K562 (cell line): ENCODE measurements at regions not wholly inside any gene's neighbourhood (a gene's known extent, or its start where the extent isn't known, plus 50 kb on each side); places are given as distances from the start of the nearest gene placed in this dataset.

ENCODE experiments used
- ATAC-seq: fragments of 200-7000 bp; cut with Tn5 transposase; 3 replicates; pipeline ENCODE4 v1.9.1; 2020; ENCODE audit warnings: moderate library complexity
- BruUV-seq: library from RNA; stranded (reverse); fragments of 400-500 nt; replicated peaks from 2 replicates; lab custom pipeline; 2021; lab: Mats Ljungman, UMichigan
- CTCF ChIA-PET: fragments of 300-600 bp; formaldehyde crosslinking; extraction: SDS; loops from one replicate; lab custom pipeline; 2021; ENCODE audit warnings: low intra/inter-chr PET ratio; lab: Yijun Ruan, JAX
- POLR2A ChIA-PET: fragments of 300-600, 350-650 bp; sonication (Branson Sonifier 250); formaldehyde crosslinking; extraction: SDS; loops from one replicate; lab custom pipeline; 2021; ENCODE audit warnings: antibody characterized with exemption, inconsistent platforms; lab: Yijun Ruan, JAX
- DNase-seq, 4 experiments: peaks; one replicate each; pipeline versions ENCODE4 v3.0.0 to v3.0.0-alpha.2; 2011 to 2018; ENCODE audit warnings: low spot score in 3 of 4, mixed read lengths in 3 of 4; ENCODE audit errors: extremely low read depth in 1 of 4
- FAIRE-seq: peaks from 2 replicates; lab custom pipeline; 2011; peaks lifted over from hg19 to GRCh38; lab: Jason Lieb, UNC
- H2AFZ ChIP-seq: 2 replicates; pipeline ENCODE4 v1.6.0; 2011; ENCODE audit warnings: low read depth, low read length, control low read depth, inconsistent platforms
- H3K27ac ChIP-seq: fragments of 200-600 bp; 3 replicates; pipeline ENCODE4 v1.8.0; 2011; ENCODE audit warnings: low read depth, mild to moderate bottlenecking, control low read depth, inconsistent platforms, low read length, moderate library complexity, mixed read lengths; ENCODE audit errors: extremely low read depth
- H3K27me3 ChIP-seq, 2 experiments: fragments of 300-600 bp in 1 of 2; 2 replicates in 1 of 2; 3 replicates in 1 of 2; pipeline versions ENCODE4 v1.6.0 to v1.8.0; 2011; ENCODE audit warnings: inconsistent platforms in 2 of 2, low read length in 2 of 2, mild to moderate bottlenecking in 1 of 2, mixed read lengths in 1 of 2, moderate library complexity in 1 of 2; ENCODE audit not compliant: control insufficient read depth in 2 of 2, insufficient read depth in 2 of 2
- H3K36me3 ChIP-seq: fragments of 300-600 bp; 3 replicates; pipeline ENCODE4 v1.8.0; 2011; ENCODE audit warnings: mild to moderate bottlenecking, low read length, inconsistent platforms; ENCODE audit not compliant: control insufficient read depth, insufficient read depth
- H3K4me1 ChIP-seq, 2 experiments: fragments of 200-600 bp in 1 of 2; replicated peaks in 1 of 2; 2 replicates in 1 of 2; 3 replicates in 1 of 2; pipeline versions ENCODE4 v1.5.1 to v1.8.0; 2011; ENCODE audit warnings: inconsistent platforms in 2 of 2, low read length in 2 of 2, mild to moderate bottlenecking in 1 of 2, mixed read lengths in 1 of 2, moderate library complexity in 1 of 2; ENCODE audit not compliant: control insufficient read depth in 2 of 2, insufficient read depth in 2 of 2
- H3K4me2 ChIP-seq: 2 replicates; pipeline ENCODE4 v1.6.1; 2011; ENCODE audit warnings: low read length, control low read depth, inconsistent platforms, mixed read lengths; ENCODE audit not compliant: insufficient read depth
- H3K4me3 ChIP-seq: fragments of 200-600 bp; sonication (generic), shearing (Covaris generic); 2 replicates; pipeline ENCODE4 v1.5.1; 2016; ENCODE audit warnings: control low read depth, inconsistent platforms
- H3K79me2 ChIP-seq: fragments of 200-600 bp; 3 replicates; pipeline ENCODE4 v1.8.0; 2011; ENCODE audit warnings: low read length, inconsistent platforms; ENCODE audit not compliant: control insufficient read depth, insufficient read depth
- H3K9ac ChIP-seq, 2 experiments: 2 replicates each; pipeline versions ENCODE4 v1.6.0 to v1.6.1; 2011; ENCODE audit warnings: low read depth in 2 of 2, low read length in 2 of 2, control low read depth in 1 of 2, inconsistent platforms in 1 of 2, mild to moderate bottlenecking in 1 of 2, mixed read lengths in 1 of 2; ENCODE audit not compliant: insufficient read depth in 1 of 2
- H3K9me1 ChIP-seq: one replicate; pipeline ENCODE4 v1.6.0; 2011; ENCODE audit warnings: inconsistent platforms, mild to moderate bottlenecking, low read length, moderate library complexity; ENCODE audit not compliant: control insufficient read depth, insufficient read depth
- H3K9me3 ChIP-seq: replicated peaks from 2 replicates; pipeline ENCODE4 v1.5.1; 2011; ENCODE audit warnings: low read depth, low read length, inconsistent platforms; ENCODE audit not compliant: control insufficient read depth, insufficient read depth
- H4K20me1 ChIP-seq: replicated peaks from 2 replicates; pipeline ENCODE4 v1.6.1; 2011; ENCODE audit warnings: low read length, inconsistent platforms, mixed read lengths; ENCODE audit not compliant: control insufficient read depth, insufficient read depth
- CREB1 ChIP-seq, 2 experiments: sonication (generic) in 1 of 2; formaldehyde crosslinking in 1 of 2; IDR thresholded peaks; 2 replicates each; pipeline versions ENCODE4 v1.6.1 to v1.8.0; 2012 to 2022; ENCODE audit warnings: inconsistent platforms in 1 of 2, mild to moderate bottlenecking in 1 of 2, missing genetic modification reagents in 1 of 2, moderate library complexity in 1 of 2
- FOXK1 ChIP-seq: sonication (generic); formaldehyde crosslinking; IDR thresholded peaks from 2 replicates; pipeline ENCODE4 v1.8.0; 2022; ENCODE audit warnings: missing genetic modification reagents, mild to moderate bottlenecking, borderline replicate concordance
- MAFK ChIP-seq: IDR thresholded peaks from 2 replicates; pipeline ENCODE4 v1.6.1; 2011; ENCODE audit warnings: low read length, improper control_type of control experiment
- PTBP1 ChIP-seq: fragments of 200-400 bp; formaldehyde crosslinking; IDR thresholded peaks from 2 replicates; pipeline ENCODE4 v1.6.1; 2017; ENCODE audit warnings: low read depth, low read length
- YY1 ChIP-seq, 3 experiments: IDR thresholded peaks; 2 replicates each; pipeline ENCODE4 v1.6.1; 2011; ENCODE audit warnings: low read length in 2 of 3, mild to moderate bottlenecking in 2 of 3, moderate library complexity in 2 of 3, borderline replicate concordance in 1 of 3, control low read depth in 1 of 3, low read depth in 1 of 3; ENCODE audit not compliant: insufficient read depth in 3 of 3, insufficient replicate concordance in 2 of 3, control insufficient read depth in 1 of 3, insufficient read length in 1 of 3; ENCODE audit errors: extremely low read depth in 1 of 3
- in situ Hi-C: fragments of 300-500 bp; cut with MboI; formaldehyde crosslinking; loops from 4 replicates; pipeline ENCODE4 v1.15.0; 2018; ENCODE audit warnings: inconsistent platforms, mixed read lengths
- intact Hi-C: fragments of 100-400 bp; cut with micrococcal nuclease; formaldehyde crosslinking; loops from 2 replicates; pipeline ENCODE4 v1.14.2; 2022
- TF ChIP-seq, protein P1 (sequence below): fragments of 450-650 bp; formaldehyde crosslinking; conservative IDR thresholded peaks from 2 replicates; pipeline ENCODE4 v1.4.0; 2022; ENCODE audit warnings: mild to moderate bottlenecking, missing genetic modification characterization
- TF ChIP-seq, protein P2 (sequence below): sonication (generic); formaldehyde crosslinking; IDR thresholded peaks from 2 replicates; pipeline ENCODE4 v1.8.1; 2023; ENCODE audit warnings: missing genetic modification reagents, mild to moderate bottlenecking, borderline replicate concordance
- TF ChIP-seq, protein P3 (sequence below): fragments of 200-800 bp; sonication (Bioruptor generic); IDR thresholded peaks from 2 replicates; pipeline ENCODE4 v1.6.1; 2017; ENCODE audit warnings: missing genetic modification characterization, missing compliant biosample characterization
- TF ChIP-seq, protein P4 (sequence below), 2 experiments: fragments of 450-650 bp; IDR thresholded peaks; 2 replicates each; pipeline ENCODE4 v1.6.1; 2016
- TF ChIP-seq, protein P5 (sequence below): fragments of 450-650 bp; formaldehyde crosslinking; IDR thresholded peaks from 2 replicates; pipeline ENCODE4 v1.4.0; 2020; ENCODE audit warnings: mild to moderate bottlenecking, mixed read lengths

DNA sequence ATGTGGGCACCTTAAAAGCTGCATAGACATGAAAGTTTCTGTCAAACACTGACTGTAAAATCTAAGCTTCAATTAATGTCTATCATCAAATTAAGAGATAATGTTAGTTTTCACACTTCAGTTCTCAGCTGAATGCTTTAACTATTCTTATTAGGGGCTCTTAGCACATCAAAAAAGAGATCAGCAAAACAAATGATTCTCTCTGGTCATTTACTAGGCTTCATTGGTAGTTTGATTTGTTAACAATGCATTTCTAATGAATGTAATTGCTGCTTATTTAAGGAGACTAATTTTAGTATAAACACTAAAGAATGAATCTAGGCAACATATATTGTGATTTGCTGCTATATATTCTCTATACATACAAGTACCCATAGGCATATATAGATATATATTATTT is 1182.0 kb downstream of the MAT2B start:
- Histone ChIP-seq H3K36me3 (no peaks in the 10 kb centered on the region), H2AFZ (no peak overlapping the region), H3K4me2 (no peak overlapping the region), H3K9me3 (no peaks in the 10 kb centered on the region), H3K9ac (no peak overlapping the region), H3K4me3 (no peak overlapping the region), H3K9me1 (no peaks in the 10 kb centered on the region), H3K79me2 (no peaks in the 10 kb centered on the region), H4K20me1 (no peaks in the 10 kb centered on the region), H3K4me1 (no peaks in the 10 kb centered on the region), H3K27me3 (no peaks in the 10 kb centered on the region), H3K27ac (no peak overlapping the region)
- FAIRE-seq (no peak), DNase-seq (no peak), ATAC-seq (no peak)
- ChIA-PET CTCF (no interaction called here), POLR2A (no interaction called here)
- in situ Hi-C loops (no loop called here), intact Hi-C loops (no loop called here)
- no TSS peak for BruUV-seq
- TF ChIP-seq FOXK1 (CRISPR knock-in tag) = no peak
- TF ChIP-seq MAFK = no peak
- TF ChIP-seq CREB1 (IDR thresholded peaks at IDR 0.05) = no peak
- no peak for TF ChIP-seq CREB1 (CRISPR knock-in tag; IDR thresholded peaks at IDR 0.05)
- TF ChIP-seq YY1 (IDR thresholded peaks at IDR 0.05; ENCODE audit: borderline replicate concordance in 1 of 3, control insufficient read depth in 1 of 3, extremely low read depth in 1 of 3, insufficient read depth in 3 of 3, insufficient read length in 1 of 3, insufficient replicate concordance in 2 of 3, low read depth in 1 of 3, low read length in 2 of 3) = no peak
- TF ChIP-seq, protein P1, sequence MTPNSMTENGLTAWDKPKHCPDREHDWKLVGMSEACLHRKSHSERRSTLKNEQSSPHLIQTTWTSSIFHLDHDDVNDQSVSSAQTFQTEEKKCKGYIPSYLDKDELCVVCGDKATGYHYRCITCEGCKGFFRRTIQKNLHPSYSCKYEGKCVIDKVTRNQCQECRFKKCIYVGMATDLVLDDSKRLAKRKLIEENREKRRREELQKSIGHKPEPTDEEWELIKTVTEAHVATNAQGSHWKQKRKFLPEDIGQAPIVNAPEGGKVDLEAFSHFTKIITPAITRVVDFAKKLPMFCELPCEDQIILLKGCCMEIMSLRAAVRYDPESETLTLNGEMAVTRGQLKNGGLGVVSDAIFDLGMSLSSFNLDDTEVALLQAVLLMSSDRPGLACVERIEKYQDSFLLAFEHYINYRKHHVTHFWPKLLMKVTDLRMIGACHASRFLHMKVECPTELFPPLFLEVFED (CRISPR knock-in tag) = no peak
- no peak for TF ChIP-seq PTBP1
- TF ChIP-seq, protein P2, sequence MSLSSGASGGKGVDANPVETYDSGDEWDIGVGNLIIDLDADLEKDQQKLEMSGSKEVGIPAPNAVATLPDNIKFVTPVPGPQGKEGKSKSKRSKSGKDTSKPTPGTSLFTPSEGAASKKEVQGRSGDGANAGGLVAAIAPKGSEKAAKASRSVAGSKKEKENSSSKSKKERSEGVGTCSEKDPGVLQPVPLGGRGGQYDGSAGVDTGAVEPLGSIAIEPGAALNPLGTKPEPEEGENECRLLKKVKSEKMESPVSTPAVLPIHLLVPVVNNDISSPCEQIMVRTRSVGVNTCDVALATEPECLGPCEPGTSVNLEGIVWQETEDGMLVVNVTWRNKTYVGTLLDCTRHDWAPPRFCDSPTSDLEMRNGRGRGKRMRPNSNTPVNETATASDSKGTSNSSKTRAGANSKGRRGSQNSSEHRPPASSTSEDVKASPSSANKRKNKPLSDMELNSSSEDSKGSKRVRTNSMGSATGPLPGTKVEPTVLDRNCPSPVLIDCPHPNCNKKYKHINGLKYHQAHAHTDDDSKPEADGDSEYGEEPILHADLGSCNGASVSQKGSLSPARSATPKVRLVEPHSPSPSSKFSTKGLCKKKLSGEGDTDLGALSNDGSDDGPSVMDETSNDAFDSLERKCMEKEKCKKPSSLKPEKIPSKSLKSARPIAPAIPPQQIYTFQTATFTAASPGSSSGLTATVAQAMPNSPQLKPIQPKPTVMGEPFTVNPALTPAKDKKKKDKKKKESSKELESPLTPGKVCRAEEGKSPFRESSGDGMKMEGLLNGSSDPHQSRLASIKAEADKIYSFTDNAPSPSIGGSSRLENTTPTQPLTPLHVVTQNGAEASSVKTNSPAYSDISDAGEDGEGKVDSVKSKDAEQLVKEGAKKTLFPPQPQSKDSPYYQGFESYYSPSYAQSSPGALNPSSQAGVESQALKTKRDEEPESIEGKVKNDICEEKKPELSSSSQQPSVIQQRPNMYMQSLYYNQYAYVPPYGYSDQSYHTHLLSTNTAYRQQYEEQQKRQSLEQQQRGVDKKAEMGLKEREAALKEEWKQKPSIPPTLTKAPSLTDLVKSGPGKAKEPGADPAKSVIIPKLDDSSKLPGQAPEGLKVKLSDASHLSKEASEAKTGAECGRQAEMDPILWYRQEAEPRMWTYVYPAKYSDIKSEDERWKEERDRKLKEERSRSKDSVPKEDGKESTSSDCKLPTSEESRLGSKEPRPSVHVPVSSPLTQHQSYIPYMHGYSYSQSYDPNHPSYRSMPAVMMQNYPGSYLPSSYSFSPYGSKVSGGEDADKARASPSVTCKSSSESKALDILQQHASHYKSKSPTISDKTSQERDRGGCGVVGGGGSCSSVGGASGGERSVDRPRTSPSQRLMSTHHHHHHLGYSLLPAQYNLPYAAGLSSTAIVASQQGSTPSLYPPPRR (CRISPR knock-in tag) = no peak
- TF ChIP-seq, protein P3, sequence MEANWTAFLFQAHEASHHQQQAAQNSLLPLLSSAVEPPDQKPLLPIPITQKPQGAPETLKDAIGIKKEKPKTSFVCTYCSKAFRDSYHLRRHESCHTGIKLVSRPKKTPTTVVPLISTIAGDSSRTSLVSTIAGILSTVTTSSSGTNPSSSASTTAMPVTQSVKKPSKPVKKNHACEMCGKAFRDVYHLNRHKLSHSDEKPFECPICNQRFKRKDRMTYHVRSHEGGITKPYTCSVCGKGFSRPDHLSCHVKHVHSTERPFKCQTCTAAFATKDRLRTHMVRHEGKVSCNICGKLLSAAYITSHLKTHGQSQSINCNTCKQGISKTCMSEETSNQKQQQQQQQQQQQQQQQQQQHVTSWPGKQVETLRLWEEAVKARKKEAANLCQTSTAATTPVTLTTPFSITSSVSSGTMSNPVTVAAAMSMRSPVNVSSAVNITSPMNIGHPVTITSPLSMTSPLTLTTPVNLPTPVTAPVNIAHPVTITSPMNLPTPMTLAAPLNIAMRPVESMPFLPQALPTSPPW = no peak
- TF ChIP-seq, protein P4, sequence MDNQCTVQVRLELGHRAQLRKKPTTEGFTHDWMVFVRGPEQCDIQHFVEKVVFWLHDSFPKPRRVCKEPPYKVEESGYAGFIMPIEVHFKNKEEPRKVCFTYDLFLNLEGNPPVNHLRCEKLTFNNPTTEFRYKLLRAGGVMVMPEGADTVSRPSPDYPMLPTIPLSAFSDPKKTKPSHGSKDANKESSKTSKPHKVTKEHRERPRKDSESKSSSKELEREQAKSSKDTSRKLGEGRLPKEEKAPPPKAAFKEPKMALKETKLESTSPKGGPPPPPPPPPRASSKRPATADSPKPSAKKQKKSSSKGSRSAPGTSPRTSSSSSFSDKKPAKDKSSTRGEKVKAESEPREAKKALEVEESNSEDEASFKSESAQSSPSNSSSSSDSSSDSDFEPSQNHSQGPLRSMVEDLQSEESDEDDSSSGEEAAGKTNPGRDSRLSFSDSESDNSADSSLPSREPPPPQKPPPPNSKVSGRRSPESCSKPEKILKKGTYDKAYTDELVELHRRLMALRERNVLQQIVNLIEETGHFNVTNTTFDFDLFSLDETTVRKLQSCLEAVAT (IDR thresholded peaks at IDR 0.05) = no peak
- TF ChIP-seq, protein P5, sequence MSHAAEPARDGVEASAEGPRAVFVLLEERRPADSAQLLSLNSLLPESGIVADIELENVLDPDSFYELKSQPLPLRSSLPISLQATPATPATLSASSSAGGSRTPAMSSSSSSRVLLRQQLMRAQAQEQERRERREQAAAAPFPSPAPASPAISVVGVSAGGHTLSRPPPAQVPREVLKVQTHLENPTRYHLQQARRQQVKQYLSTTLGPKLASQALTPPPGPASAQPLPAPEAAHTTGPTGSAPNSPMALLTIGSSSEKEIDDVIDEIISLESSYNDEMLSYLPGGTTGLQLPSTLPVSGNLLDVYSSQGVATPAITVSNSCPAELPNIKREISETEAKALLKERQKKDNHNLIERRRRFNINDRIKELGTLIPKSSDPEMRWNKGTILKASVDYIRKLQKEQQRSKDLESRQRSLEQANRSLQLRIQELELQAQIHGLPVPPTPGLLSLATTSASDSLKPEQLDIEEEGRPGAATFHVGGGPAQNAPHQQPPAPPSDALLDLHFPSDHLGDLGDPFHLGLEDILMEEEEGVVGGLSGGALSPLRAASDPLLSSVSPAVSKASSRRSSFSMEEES (CRISPR knock-in tag) = no peak
